HG02852 (cell line): ENCODE measurements at regions not wholly inside any gene's neighbourhood (a gene's known extent, or its start where the extent isn't known, plus 50 kb on each side); places are given as distances from the start of the nearest gene placed in this dataset.
"Not testable (repeated sequence)": the region's sequence is repeated elsewhere in the genome, so short reads cannot be mapped to it uniquely, and the experiment has no call there.

Source experiments
- ATAC-seq: cut with Tn5 transposase; IDR thresholded peaks from one replicate; pipeline ENCODE4 v1.9.1; 2021; ENCODE audit warnings: mild to moderate bottlenecking, moderate library complexity; ENCODE audit not compliant: unreplicated experiment

- no peak for ATAC-seq
These were observed 84.6 kb upstream of the SLC7A14 start for GRCh38 chr3:170670504-170670903.

- not testable (repeated sequence) for ATAC-seq
These were observed 77.1 kb upstream of the SLC7A14 start for GRCh38 chr3:170662986-170663385.

GRCh38 chr3:170660139-170660538, 74.3 kb upstream of the SLC7A14 start:
- no peak for ATAC-seq

DNA sequence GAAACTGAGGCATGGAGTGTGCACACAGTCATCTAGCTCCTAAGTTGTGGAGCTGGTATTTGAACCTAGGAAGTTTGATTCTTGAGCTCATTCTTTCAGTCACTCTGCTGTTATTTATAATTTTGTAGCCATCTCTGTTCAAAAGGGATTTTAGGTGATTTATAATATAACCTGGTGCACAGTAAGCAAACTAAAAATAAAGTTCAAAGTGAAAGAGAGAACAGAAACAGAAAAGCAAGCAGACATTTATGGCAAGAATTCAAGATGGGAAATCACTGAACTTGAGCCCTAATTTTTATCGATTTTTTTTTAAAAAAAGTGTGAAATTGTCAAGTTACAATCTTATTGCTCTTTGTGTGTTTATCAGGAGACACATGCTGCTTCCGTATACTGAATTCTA, 71.4 kb upstream of the SLC7A14 start:
- ATAC-seq, result no peak

- ATAC-seq, result no peak
These were observed 70.4 kb upstream of the SLC7A14 start for GRCh38 chr3:170656284-170656683.

GRCh38 chr3:170653801-170654200, 67.9 kb upstream of the SLC7A14 start:
- no peak for ATAC-seq

DNA sequence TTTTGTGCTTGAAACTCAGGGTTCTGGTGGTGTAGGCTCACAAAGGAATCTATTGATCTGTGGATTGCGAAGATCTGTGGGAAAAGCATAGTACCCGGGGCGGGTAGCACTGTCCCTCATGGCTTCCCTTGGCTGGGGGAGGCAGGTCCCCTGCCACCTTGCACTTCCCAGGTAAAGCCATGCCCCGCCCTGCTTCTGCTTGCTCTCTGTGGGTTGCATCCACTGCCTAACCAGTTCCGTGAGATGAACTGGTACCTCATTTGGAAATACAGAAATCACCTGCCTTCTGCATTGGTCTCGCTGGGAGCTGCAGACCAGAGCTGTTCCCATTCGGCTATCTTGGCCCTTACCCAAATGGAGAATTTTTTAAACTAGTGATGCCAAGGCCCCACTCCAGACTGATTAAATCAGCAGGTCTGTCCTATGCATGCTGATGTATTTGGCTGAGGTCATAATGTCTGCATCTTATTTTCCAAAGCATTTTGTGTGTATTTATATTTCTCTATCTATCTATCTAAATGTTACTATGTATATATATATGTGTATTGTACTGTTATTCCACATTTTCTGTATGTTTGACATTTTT, 65.5 kb upstream of the SLC7A14 start:
- no peak for ATAC-seq

DNA sequence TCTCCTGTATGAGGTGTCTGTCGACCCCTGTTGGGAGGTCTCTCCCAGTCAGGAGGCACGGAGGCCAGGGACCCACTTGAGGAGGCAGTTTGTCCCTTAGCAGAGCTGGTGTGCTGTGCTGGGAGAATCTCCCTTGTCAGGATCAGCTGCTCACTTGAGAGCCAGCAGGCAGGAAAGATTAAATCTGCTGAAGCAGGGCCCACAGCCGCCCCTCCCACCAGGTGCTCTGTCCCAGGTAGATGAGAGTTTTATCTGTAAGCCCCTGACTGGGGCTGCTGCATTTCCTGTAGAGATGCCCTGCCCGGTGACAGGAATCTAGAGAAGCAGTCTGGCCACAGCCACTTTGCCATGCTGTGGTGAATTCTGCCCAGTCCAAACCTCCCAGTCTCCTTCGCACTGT, 64.7 kb upstream of the SLC7A14 start:
- ATAC-seq, result not testable (repeated sequence)

- no peak for ATAC-seq
These were observed 58.8 kb upstream of the SLC7A14 start for GRCh38 chr3:170644711-170645110.

GRCh38 chr3:170643831-170644230, 58.0 kb upstream of the SLC7A14 start:
- no peak for ATAC-seq

- ATAC-seq, result no peak
These were observed 57.2 kb upstream of the SLC7A14 start for GRCh38 chr3:170642882-170643601.

DNA sequence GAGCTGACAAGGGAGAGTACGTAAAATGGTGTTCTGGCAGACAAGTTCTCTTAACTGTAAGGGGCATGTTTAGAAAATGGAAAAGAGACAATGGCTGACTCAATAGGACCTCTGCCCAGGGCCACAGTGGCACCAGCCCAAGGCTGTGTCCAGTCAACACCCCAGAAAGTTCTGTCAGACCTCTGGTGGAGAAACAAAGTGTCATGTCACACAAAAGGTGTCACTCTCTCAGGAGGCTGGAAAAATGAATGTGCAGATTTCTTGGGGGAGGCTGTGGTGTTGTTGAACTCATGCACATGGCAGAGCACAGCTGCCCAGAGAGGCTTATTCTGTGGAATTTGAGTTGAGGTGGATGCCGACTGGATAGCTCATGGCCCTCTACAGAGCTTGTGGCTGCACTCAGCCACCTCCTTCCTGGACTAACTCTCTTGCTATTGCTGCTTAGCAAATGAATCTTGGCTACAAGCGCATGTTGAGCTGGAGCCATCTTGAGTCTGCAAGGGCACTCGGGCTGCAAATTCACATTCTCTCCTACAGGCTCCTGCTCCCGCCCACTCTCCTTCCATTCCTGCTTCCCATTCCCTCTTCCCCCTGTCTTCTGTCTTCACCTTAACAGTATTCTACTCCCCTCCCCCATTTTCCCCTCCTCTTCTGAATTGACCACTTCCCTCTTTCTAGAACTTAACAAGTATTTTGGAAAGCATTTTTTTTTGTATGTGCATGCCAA, 55.8 kb upstream of the SLC7A14 start:
- ATAC-seq, result no peak

DNA sequence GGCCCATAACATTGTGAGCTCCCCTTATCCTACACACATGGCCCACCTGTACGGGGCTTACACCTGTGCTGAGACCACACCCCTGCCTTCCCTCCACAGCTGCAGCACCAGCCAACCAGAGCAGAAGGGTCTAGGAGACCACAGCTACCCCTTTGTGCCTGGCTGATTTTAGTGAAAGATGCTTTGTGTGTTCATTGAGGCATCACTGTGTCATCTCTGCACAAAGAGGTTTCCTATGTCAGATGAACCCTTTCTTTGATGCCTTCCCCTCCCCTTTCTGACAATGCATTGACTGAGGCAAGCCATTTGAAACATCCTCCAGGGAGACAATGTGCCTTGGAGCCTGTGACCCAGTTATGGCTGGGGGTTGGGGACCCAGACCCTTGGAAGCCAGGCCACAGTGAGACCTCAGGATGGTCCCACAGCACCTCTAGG, 54.9 kb upstream of the SLC7A14 start:
- ATAC-seq, result no peak

GRCh38 chr3:170638988-170639387, 53.1 kb upstream of the SLC7A14 start:
- no peak for ATAC-seq

DNA sequence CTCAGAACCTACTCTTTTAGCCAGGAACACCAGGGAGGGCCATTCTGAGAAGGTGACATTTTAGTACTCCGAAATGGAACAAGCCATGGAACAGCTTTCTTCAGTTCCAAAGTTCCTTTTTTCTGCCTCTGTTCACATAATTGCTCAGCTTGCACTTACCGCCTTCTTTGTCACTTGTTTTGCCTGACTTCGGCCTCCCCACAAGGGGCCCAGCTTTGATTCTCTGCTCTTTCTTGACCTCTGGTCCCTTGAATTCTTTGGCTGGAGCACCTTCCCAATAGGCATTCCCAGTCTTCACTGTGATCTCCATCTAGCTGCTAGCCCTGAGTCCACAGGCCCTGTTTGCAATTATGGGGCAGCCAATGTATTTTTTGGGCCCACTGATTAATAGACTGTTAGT, 51.4 kb upstream of the SLC7A14 start:
- ATAC-seq, result no peak

DNA sequence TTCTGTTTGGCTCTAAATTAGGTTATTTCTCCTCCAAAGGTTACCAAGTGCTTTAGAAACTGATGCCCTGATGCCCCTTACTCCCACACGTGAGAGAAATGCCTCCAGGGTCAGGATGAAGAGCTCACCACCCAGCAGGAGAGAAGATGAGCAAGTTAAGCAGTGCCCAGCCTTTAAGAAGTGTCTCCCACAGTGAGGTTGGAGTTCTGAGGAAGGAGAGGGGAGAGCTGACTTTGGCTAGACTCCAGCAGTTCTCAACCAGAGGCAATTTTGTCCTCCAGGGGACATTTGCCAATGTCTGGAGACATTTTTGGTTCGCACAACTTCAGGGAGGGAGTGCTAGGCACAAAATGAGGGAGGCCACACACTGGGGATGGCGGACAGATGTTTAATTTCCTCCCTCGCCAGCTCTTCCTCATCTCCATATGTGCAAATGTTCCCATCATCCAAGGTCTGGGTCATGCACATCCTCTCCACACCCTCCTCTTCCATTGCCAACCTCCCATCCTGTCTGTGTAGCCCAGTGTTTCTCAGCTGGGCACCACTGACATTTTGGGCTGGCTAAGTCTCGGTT, 50.6 kb upstream of the SLC7A14 start:
- ATAC-seq, result no peak
